ENCODE measurements at regions not wholly inside any gene's neighbourhood (a gene's known extent, or its start where the extent isn't known, plus 50 kb on each side); places are given as distances from the start of the nearest gene placed in this dataset.

GRCh38 chr12:127115468-127116035, 1151.4 kb upstream of the TMEM132C start:
- H3K27me3 ChIP-seq (replicated peaks; ENCODE audit: insufficient read depth), result no peaks in the 10 kb centered on the region
- DNase-seq (ENCODE audit: low spot score), result no peak
- TF ChIP-seq POLR2A (IDR thresholded peaks at IDR 0.05) (no peak), POLR2AphosphoS5 (IDR thresholded peaks at IDR 0.05) (no peak)
- 46% methylated on average over 4 of the region's 4 CpGs for WGBS
- no peaks in the 10 kb centered on the region for H3K9me3 ChIP-seq
- H3K36me3 ChIP-seq, result no peaks in the 10 kb centered on the region
- H3K27ac ChIP-seq, result no peak overlapping the region
- intact Hi-C loops (cut with DNase I), result no loop called here
- no peaks in the 10 kb centered on the region for H3K4me1 ChIP-seq (replicated peaks)
- no peak overlapping the region for H3K4me3 ChIP-seq

- 43% methylated on average over 3 of the region's 3 CpGs for WGBS
- H3K4me1 ChIP-seq (replicated peaks), result no peaks in the 10 kb centered on the region
- TF ChIP-seq POLR2A (IDR thresholded peaks at IDR 0.05), result no peak
- TF ChIP-seq POLR2AphosphoS5 (IDR thresholded peaks at IDR 0.05), result no peak
- no peak for TF ChIP-seq CTCF (IDR thresholded peaks at IDR 0.05)
- no peaks in the 10 kb centered on the region for H3K9me3 ChIP-seq
- no peak for DNase-seq (ENCODE audit: low spot score)
- no peaks in the 10 kb centered on the region for H3K27me3 ChIP-seq (replicated peaks; ENCODE audit: insufficient read depth)
- H3K36me3 ChIP-seq, result no peaks in the 10 kb centered on the region
- intact Hi-C loops (cut with DNase I), result no loop called here
- no peak overlapping the region for H3K27ac ChIP-seq
- H3K4me3 ChIP-seq, result no peak overlapping the region
Measured at GRCh38 chr12:127118251-127118650, 1148.7 kb upstream of the TMEM132C start.

- 100% methylated on average over 2 of the region's 2 CpGs for WGBS
- intact Hi-C loops (cut with DNase I), result no loop called here
Measured at GRCh38 chr12:127119600-127120140, 1147.3 kb upstream of the TMEM132C start.

GRCh38 chr12:127120851-127121250, 1146.1 kb upstream of the TMEM132C start:
- DNase-seq (ENCODE audit: low spot score), result no peak
- Histone ChIP-seq H3K9me3 (no peaks in the 10 kb centered on the region), H3K27ac (no peak overlapping the region), H3K4me3 (no peak overlapping the region), H3K4me1 (replicated peaks) (no peaks in the 10 kb centered on the region), H3K27me3 (replicated peaks; ENCODE audit: insufficient read depth) (no peaks in the 10 kb centered on the region), H3K36me3 (no peaks in the 10 kb centered on the region)
- WGBS, result 87% methylated on average over 3 of the region's 3 CpGs
- TF ChIP-seq POLR2A (IDR thresholded peaks at IDR 0.05) (no peak), POLR2AphosphoS5 (IDR thresholded peaks at IDR 0.05) (no peak), CTCF (IDR thresholded peaks at IDR 0.05) (no peak)
- intact Hi-C loops (cut with DNase I), result no loop called here

More at GRCh38 chr12:127119600-127120140, 1147.3 kb upstream of the TMEM132C start:
- no peak for DNase-seq (ENCODE audit: low spot score)
- Histone ChIP-seq H3K27me3 (replicated peaks; ENCODE audit: insufficient read depth) (no peaks in the 10 kb centered on the region), H3K4me3 (no peak overlapping the region), H3K36me3 (no peaks in the 10 kb centered on the region), H3K4me1 (replicated peaks) (no peaks in the 10 kb centered on the region), H3K27ac (no peak overlapping the region), H3K9me3 (no peaks in the 10 kb centered on the region)
- TF ChIP-seq POLR2A (IDR thresholded peaks at IDR 0.05), result no peak
- no peak for TF ChIP-seq POLR2AphosphoS5 (IDR thresholded peaks at IDR 0.05)
- no peak for TF ChIP-seq CTCF (IDR thresholded peaks at IDR 0.05)

GRCh38 chr12:127121494-127122084, 1145.4 kb upstream of the TMEM132C start:
- Histone ChIP-seq H3K27ac (no peak overlapping the region), H3K9me3 (no peaks in the 10 kb centered on the region), H3K36me3 (no peaks in the 10 kb centered on the region), H3K4me3 (no peak overlapping the region), H3K27me3 (replicated peaks; ENCODE audit: insufficient read depth) (no peaks in the 10 kb centered on the region), H3K4me1 (replicated peaks) (no peaks in the 10 kb centered on the region)
- no peak for TF ChIP-seq POLR2AphosphoS5 (IDR thresholded peaks at IDR 0.05)
- no peak for TF ChIP-seq CTCF (IDR thresholded peaks at IDR 0.05)
- TF ChIP-seq POLR2A (IDR thresholded peaks at IDR 0.05), result no peak
- WGBS, result 88% methylated on average over 4 of the region's 4 CpGs
- intact Hi-C loops (cut with DNase I), result no loop called here
- no peak for DNase-seq (ENCODE audit: low spot score)

Data from prostate gland (tissue), 2 donors.